ENCODE measurements at regions not wholly inside any gene's neighbourhood (a gene's known extent, or its start where the extent isn't known, plus 50 kb on each side); places are given as distances from the start of the nearest gene placed in this dataset.

DNA sequence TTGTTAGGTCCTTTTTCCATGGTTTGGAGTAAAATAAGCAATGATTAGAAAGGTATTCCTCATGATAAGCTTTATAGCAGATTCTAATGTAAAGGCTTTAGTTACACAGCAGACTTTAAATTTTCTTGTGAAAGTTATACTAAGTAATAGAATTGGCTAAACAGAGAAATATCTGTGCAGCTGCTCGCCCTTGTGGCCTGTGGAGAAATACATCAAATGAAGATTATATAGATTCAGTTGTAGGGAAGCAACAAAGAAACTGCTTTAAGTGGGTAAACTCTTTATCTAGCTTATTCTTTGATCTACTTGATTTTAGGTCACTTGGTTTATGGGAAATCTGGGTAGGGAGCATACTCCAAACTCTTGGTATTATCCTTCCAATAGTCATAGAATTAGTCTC lies 1269.7 kb upstream of the SPRY2 start:
- no peaks in the 10 kb centered on the region for H3K27me3 ChIP-seq (ENCODE audit: control insufficient read depth, insufficient read depth, low read length)
- H3K36me3 ChIP-seq (ENCODE audit: insufficient read depth, low read length) = no peaks in the 10 kb centered on the region
- no peaks in the 10 kb centered on the region for H3K9me3 ChIP-seq (replicated peaks; ENCODE audit: low read length)
- no peak overlapping the region for H3K9ac ChIP-seq (ENCODE audit: low read depth, low read length)
- H3K4me3 ChIP-seq (ENCODE audit: low read length) = no peak overlapping the region
- no peak overlapping the region for H3K4me2 ChIP-seq (ENCODE audit: low read length)
- no peaks in the 10 kb centered on the region for H3K4me1 ChIP-seq (ENCODE audit: control insufficient read depth, insufficient read depth, low read length)

DNA sequence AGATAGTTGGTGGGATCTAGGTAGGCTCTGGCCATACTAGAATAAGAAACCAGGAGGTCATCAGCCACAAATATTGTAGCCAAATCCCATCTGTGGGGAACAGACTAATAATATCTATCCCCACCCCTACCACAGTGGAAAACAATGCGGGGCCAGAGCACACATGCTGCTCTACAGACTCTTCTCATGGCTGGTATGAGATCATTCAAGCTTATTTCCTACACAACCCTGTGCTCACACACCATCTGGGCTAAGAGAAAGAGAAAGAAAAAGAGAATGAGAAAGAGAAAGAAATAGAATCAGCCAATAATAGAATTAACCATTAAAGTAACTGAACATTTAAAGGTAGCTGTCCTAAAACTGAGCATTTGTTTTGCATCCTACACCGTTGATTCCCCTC lies 1268.4 kb upstream of the SPRY2 start:
- H3K9ac ChIP-seq (ENCODE audit: low read depth, low read length) = no peak overlapping the region
- no peak overlapping the region for H3K4me3 ChIP-seq (ENCODE audit: low read length)
- H3K4me2 ChIP-seq (ENCODE audit: low read length) = no peak overlapping the region
- H3K4me1 ChIP-seq (ENCODE audit: control insufficient read depth, insufficient read depth, low read length) = no peaks in the 10 kb centered on the region
- H3K9me3 ChIP-seq (replicated peaks; ENCODE audit: low read length) = no peaks in the 10 kb centered on the region
- no peaks in the 10 kb centered on the region for H3K27me3 ChIP-seq (ENCODE audit: control insufficient read depth, insufficient read depth, low read length)
- no peaks in the 10 kb centered on the region for H3K36me3 ChIP-seq (ENCODE audit: insufficient read depth, low read length)

GRCh38 chr13:81606074-81606473 lies 1265.1 kb upstream of the SPRY2 start:
- H3K4me1 ChIP-seq (ENCODE audit: control insufficient read depth, insufficient read depth, low read length) = no peaks in the 10 kb centered on the region
- no peak overlapping the region for H3K4me3 ChIP-seq (ENCODE audit: low read length)
- H3K27me3 ChIP-seq (ENCODE audit: control insufficient read depth, insufficient read depth, low read length) = no peaks in the 10 kb centered on the region
- H3K4me2 ChIP-seq (ENCODE audit: low read length) = no peak overlapping the region
- no peaks in the 10 kb centered on the region for H3K9me3 ChIP-seq (replicated peaks; ENCODE audit: low read length)
- H3K36me3 ChIP-seq (ENCODE audit: insufficient read depth, low read length) = no peaks in the 10 kb centered on the region
- H3K9ac ChIP-seq (ENCODE audit: low read depth, low read length) = no peak overlapping the region

DNA sequence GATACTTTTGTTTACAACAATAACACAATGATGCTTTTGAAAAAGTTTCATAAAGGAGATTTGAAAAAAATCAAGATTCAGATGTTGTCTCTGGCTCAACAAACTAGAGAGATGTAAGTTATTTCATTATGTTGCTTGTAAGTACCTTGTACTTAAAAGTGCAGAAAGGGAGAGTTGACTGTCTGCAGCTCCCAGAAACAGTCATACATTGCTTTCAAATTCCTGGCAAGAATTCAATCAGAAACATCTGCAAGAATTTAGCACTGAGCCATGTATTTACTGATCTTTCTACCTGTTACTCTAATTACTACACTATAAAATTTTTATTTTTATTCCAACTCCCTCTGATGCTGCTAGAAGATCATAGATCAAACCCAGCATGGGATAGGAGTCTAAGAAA lies 1261.3 kb upstream of the SPRY2 start:
- Histone ChIP-seq H3K27me3 (ENCODE audit: control insufficient read depth, insufficient read depth, low read length) (no peaks in the 10 kb centered on the region), H3K9ac (ENCODE audit: low read depth, low read length) (no peak overlapping the region), H3K9me3 (replicated peaks; ENCODE audit: low read length) (no peaks in the 10 kb centered on the region)

GRCh38 chr13:81597101-81597500 lies 1256.2 kb upstream of the SPRY2 start:
- H3K36me3 ChIP-seq (ENCODE audit: insufficient read depth, low read length) = no peaks in the 10 kb centered on the region
- no peak overlapping the region for H3K4me3 ChIP-seq (ENCODE audit: low read length)
- no peaks in the 10 kb centered on the region for H3K27me3 ChIP-seq (ENCODE audit: control insufficient read depth, insufficient read depth, low read length)
- H3K4me1 ChIP-seq (ENCODE audit: control insufficient read depth, insufficient read depth, low read length) = no peaks in the 10 kb centered on the region
- no peaks in the 10 kb centered on the region for H3K9me3 ChIP-seq (replicated peaks; ENCODE audit: low read length)
- no peak overlapping the region for H3K9ac ChIP-seq (ENCODE audit: low read depth, low read length)
- H3K4me2 ChIP-seq (ENCODE audit: low read length) = no peak overlapping the region

More for the DNA sequence above, 1261.3 kb upstream of the SPRY2 start:
- no peaks in the 10 kb centered on the region for H3K4me1 ChIP-seq (ENCODE audit: control insufficient read depth, insufficient read depth, low read length)
- no peak overlapping the region for H3K4me2 ChIP-seq (ENCODE audit: low read length)
- H3K36me3 ChIP-seq (ENCODE audit: insufficient read depth, low read length) = no peaks in the 10 kb centered on the region
- H3K4me3 ChIP-seq (ENCODE audit: low read length) = no peak overlapping the region

- no peaks in the 10 kb centered on the region for H3K27me3 ChIP-seq (ENCODE audit: control insufficient read depth, insufficient read depth, low read length)
- H3K4me3 ChIP-seq (ENCODE audit: low read length) = no peak overlapping the region
- no peak overlapping the region for H3K4me2 ChIP-seq (ENCODE audit: low read length)
- H3K4me1 ChIP-seq (ENCODE audit: control insufficient read depth, insufficient read depth, low read length) = no peaks in the 10 kb centered on the region
- H3K9me3 ChIP-seq (replicated peaks; ENCODE audit: low read length) = peaks cover 3% of the 10 kb centered on the region
- no peaks in the 10 kb centered on the region for H3K36me3 ChIP-seq (ENCODE audit: insufficient read depth, low read length)
- H3K9ac ChIP-seq (ENCODE audit: low read depth, low read length) = no peak overlapping the region
Measured at GRCh38 chr13:81596224-81596753, 1255.4 kb upstream of the SPRY2 start.

GRCh38 chr13:81591528-81592220 lies 1250.7 kb upstream of the SPRY2 start:
- Histone ChIP-seq H3K4me3 (ENCODE audit: low read length) (no peak overlapping the region), H3K36me3 (ENCODE audit: insufficient read depth, low read length) (no peaks in the 10 kb centered on the region), H3K9ac (ENCODE audit: low read depth, low read length) (no peak overlapping the region), H3K9me3 (replicated peaks; ENCODE audit: low read length) (peaks cover 3% of the 10 kb centered on the region), H3K4me2 (ENCODE audit: low read length) (no peak overlapping the region), H3K27me3 (ENCODE audit: control insufficient read depth, insufficient read depth, low read length) (no peaks in the 10 kb centered on the region), H3K4me1 (ENCODE audit: control insufficient read depth, insufficient read depth, low read length) (no peaks in the 10 kb centered on the region)

DNA sequence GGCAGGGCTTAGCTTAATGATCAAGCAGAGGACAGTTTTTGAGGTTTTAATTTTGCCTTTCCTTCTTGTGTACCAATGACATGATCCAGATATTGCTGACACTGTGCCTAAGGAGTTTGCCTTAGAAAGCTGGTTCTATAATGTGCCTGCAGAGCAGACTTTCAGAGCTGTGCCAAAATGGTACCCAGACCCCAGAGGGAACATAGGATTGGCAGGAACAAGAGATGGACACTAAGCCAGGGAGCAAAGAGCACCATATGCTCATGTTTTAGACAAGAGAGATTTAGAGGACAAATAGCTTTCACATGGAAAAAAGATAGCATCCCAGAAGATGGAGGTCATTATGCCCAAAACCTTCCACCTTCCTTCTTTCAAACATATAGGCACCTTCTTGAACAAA lies 1241.5 kb upstream of the SPRY2 start:
- no peaks in the 10 kb centered on the region for H3K36me3 ChIP-seq (ENCODE audit: insufficient read depth, low read length)
- H3K27me3 ChIP-seq (ENCODE audit: control insufficient read depth, insufficient read depth, low read length) = no peaks in the 10 kb centered on the region
- H3K4me1 ChIP-seq (ENCODE audit: control insufficient read depth, insufficient read depth, low read length) = no peaks in the 10 kb centered on the region
- no peak overlapping the region for H3K4me2 ChIP-seq (ENCODE audit: low read length)
- no peak overlapping the region for H3K9ac ChIP-seq (ENCODE audit: low read depth, low read length)
- H3K4me3 ChIP-seq (ENCODE audit: low read length) = no peak overlapping the region
- H3K9me3 ChIP-seq (replicated peaks; ENCODE audit: low read length) = no peaks in the 10 kb centered on the region

- no peaks in the 10 kb centered on the region for H3K36me3 ChIP-seq (ENCODE audit: insufficient read depth, low read length)
- H3K4me2 ChIP-seq (ENCODE audit: low read length) = no peak overlapping the region
- no peaks in the 10 kb centered on the region for H3K27me3 ChIP-seq (ENCODE audit: control insufficient read depth, insufficient read depth, low read length)
- no peak overlapping the region for H3K4me3 ChIP-seq (ENCODE audit: low read length)
- H3K4me1 ChIP-seq (ENCODE audit: control insufficient read depth, insufficient read depth, low read length) = no peaks in the 10 kb centered on the region
- H3K9ac ChIP-seq (ENCODE audit: low read depth, low read length) = no peak overlapping the region
- no peaks in the 10 kb centered on the region for H3K9me3 ChIP-seq (replicated peaks; ENCODE audit: low read length)
Measured at GRCh38 chr13:81577601-81578195, 1236.8 kb upstream of the SPRY2 start.

GRCh38 chr13:81568824-81569223 lies 1227.9 kb upstream of the SPRY2 start:
- H3K9me3 ChIP-seq (replicated peaks; ENCODE audit: low read length) = peaks cover 3% of the 10 kb centered on the region
- H3K4me3 ChIP-seq (ENCODE audit: low read length) = no peak overlapping the region
- no peaks in the 10 kb centered on the region for H3K36me3 ChIP-seq (ENCODE audit: insufficient read depth, low read length)
- no peak overlapping the region for H3K4me2 ChIP-seq (ENCODE audit: low read length)
- H3K9ac ChIP-seq (ENCODE audit: low read depth, low read length) = no peak overlapping the region
- no peaks in the 10 kb centered on the region for H3K4me1 ChIP-seq (ENCODE audit: control insufficient read depth, insufficient read depth, low read length)
- H3K27me3 ChIP-seq (ENCODE audit: control insufficient read depth, insufficient read depth, low read length) = no peaks in the 10 kb centered on the region

- H3K36me3 ChIP-seq (ENCODE audit: insufficient read depth, low read length) = no peaks in the 10 kb centered on the region
- H3K27me3 ChIP-seq (ENCODE audit: control insufficient read depth, insufficient read depth, low read length) = no peaks in the 10 kb centered on the region
- H3K9ac ChIP-seq (ENCODE audit: low read depth, low read length) = no peak overlapping the region
Measured at GRCh38 chr13:81565849-81566248, 1224.9 kb upstream of the SPRY2 start.

GRCh38 chr13:81563091-81563490 lies 1222.2 kb upstream of the SPRY2 start:
- Histone ChIP-seq H3K27me3 (ENCODE audit: control insufficient read depth, insufficient read depth, low read length) (no peaks in the 10 kb centered on the region), H3K9me3 (replicated peaks; ENCODE audit: low read length) (no peaks in the 10 kb centered on the region), H3K36me3 (ENCODE audit: insufficient read depth, low read length) (no peaks in the 10 kb centered on the region), H3K4me1 (ENCODE audit: control insufficient read depth, insufficient read depth, low read length) (no peaks in the 10 kb centered on the region), H3K4me2 (ENCODE audit: low read length) (no peak overlapping the region), H3K9ac (ENCODE audit: low read depth, low read length) (no peak overlapping the region), H3K4me3 (ENCODE audit: low read length) (no peak overlapping the region)

More at GRCh38 chr13:81565849-81566248, 1224.9 kb upstream of the SPRY2 start:
- H3K4me2 ChIP-seq (ENCODE audit: low read length) = no peak overlapping the region
- H3K9me3 ChIP-seq (replicated peaks; ENCODE audit: low read length) = peaks cover 3% of the 10 kb centered on the region
- no peaks in the 10 kb centered on the region for H3K4me1 ChIP-seq (ENCODE audit: control insufficient read depth, insufficient read depth, low read length)
- H3K4me3 ChIP-seq (ENCODE audit: low read length) = no peak overlapping the region

All from skeletal muscle satellite cell (primary cell).